Activated CD4-positive, alpha-beta T cell treated with anti-CD3 and anti-CD28 coated beads for 36 hours (primary cell): ENCODE measurements at regions not wholly inside any gene's neighbourhood (a gene's known extent, or its start where the extent isn't known, plus 50 kb on each side); places are given as distances from the start of the nearest gene placed in this dataset.

Source experiments
- ATAC-seq: fragments of 200-7000 bp; cut with Tn5 transposase; one replicate; pipeline ENCODE4 v1.10.0; 2021; ENCODE audit warnings: mild to moderate bottlenecking, moderate library complexity
- CTCF ChIA-PET: fragments of 350-600 bp; sonication (Branson Sonifier 250); formaldehyde crosslinking; loops from one replicate; lab custom pipeline; 2021; ENCODE audit warnings: antibody characterized with exemption; lab: Charles Lee
- POLR2A ChIA-PET: fragments of 350-600 bp; sonication (Branson Sonifier 250); formaldehyde crosslinking; loops from one replicate; lab custom pipeline; 2021; ENCODE audit warnings: antibody characterized with exemption, inconsistent platforms; lab: Charles Lee
- DNase-seq: peaks from one replicate; pipeline ENCODE4 v3.0.0-alpha.2; 2020
- H3K27ac Mint-ChIP-seq: one replicate; pipeline ENCODE4 v1.8.0; 2021; ENCODE audit warnings: mixed read lengths
- H3K27me3 Mint-ChIP-seq: one replicate; pipeline ENCODE4 v1.8.0; 2021; ENCODE audit warnings: mixed read lengths
- H3K36me3 Mint-ChIP-seq: one replicate; pipeline ENCODE4 v1.8.0; 2021; ENCODE audit warnings: low read depth, mixed read lengths
- H3K4me1 Mint-ChIP-seq: one replicate; pipeline ENCODE4 v1.8.0; 2021; ENCODE audit warnings: mixed read lengths
- H3K4me3 Mint-ChIP-seq: one replicate; pipeline ENCODE4 v1.8.0; 2021; ENCODE audit warnings: mild to moderate bottlenecking, moderate library complexity, mixed read lengths
- H3K9me3 Mint-ChIP-seq: one replicate; pipeline ENCODE4 v1.8.0; 2021; ENCODE audit warnings: low read depth, mixed read lengths
- intact Hi-C, 2 experiments: fragments of 100-400 bp; cut with DNase I in 1 of 2; cut with micrococcal nuclease in 1 of 2; formaldehyde crosslinking; loops; one replicate each; pipeline versions ENCODE4 v1.14.2 to v1.15.1; 2022 to 2024; cut with DNase I, micrococcal nuclease

DNA sequence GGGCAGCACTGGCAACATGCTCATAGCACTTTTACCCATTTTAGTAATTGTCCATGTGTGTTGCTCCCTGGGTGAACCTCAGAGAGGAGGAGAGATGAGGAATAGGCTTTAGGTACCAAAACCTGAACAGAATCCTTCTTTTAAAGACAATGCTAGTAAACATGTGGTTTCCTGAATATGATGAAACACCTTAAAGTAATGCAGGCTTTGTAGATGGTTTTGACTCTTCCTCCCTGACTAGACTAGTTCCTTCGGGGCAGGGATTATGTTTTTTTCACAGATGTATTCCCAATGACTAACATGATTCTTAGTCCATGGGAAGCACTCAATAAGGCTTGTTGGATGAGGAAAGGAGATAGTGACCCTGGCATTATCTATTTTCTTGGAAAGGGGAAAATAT lies 367.6 kb upstream of the JAG1 start:
- Mint-ChIP-seq H3K4me1 (no peaks in the 10 kb centered on the region), H3K27me3 (no peaks in the 10 kb centered on the region), H3K9me3 (peaks cover 4% of the 10 kb centered on the region), H3K27ac (no peak overlapping the region), H3K36me3 (no peaks in the 10 kb centered on the region), H3K4me3 (no peak overlapping the region)
- ChIA-PET CTCF (no interaction called here), POLR2A (no interaction called here)
- intact Hi-C loops: no loop called here
- DNase-seq: no peak
- no peak for ATAC-seq

DNA sequence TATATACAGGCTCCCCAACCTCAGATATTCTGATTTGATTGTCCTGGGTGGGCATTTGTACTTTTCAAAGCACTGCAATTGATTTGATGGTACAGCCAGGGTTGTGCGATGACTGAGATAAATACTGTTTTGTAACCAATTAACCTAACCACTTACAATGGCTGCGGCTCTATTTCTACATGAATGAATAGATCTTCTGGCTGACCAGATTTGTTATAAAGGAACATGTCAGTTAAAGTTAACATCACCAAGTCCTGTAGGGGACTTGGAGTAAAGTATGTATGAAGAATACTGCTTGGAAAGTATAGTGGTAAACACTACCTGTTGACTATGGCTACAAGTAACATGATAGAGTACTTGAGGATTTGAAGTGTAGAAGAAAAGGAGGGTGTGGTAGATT lies 369.2 kb upstream of the JAG1 start:
- H3K4me1 Mint-ChIP-seq: no peaks in the 10 kb centered on the region
- DNase-seq: no peak
- intact Hi-C loops: no loop called here
- no peaks in the 10 kb centered on the region for H3K36me3 Mint-ChIP-seq
- no peak overlapping the region for H3K4me3 Mint-ChIP-seq
- H3K27ac Mint-ChIP-seq: no peak overlapping the region
- H3K27me3 Mint-ChIP-seq: no peaks in the 10 kb centered on the region
- peaks cover 4% of the 10 kb centered on the region for H3K9me3 Mint-ChIP-seq
- CTCF ChIA-PET: interaction anchor here (0.6 kb wide), 1 partner anchor 523 kb away, joined by 3 read pairs; no protein-coding TSS in a partner anchor
- no peak for ATAC-seq
- POLR2A ChIA-PET: no interaction called here

DNA sequence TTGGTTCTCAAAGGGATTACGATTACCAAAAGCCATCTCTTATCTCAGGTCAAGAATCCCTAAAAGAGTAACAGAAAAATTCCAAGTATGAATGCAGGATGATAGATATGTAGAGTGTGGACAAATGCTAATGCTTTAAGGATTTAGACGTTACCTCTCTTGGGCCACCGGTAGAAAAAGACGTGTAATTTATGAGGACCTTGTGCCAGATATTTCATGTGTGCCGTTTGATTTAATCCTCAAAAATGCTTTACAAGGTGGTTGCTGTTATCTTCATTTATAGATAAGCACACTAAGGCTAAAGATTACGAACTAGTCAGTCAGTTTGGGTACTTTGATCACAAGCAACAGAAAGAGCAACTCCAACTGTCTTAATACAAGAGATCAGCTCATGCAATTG lies 370.8 kb upstream of the JAG1 start:
- ChIA-PET CTCF (no interaction called here), POLR2A (no interaction called here)
- H3K4me3 Mint-ChIP-seq: no peak overlapping the region
- H3K9me3 Mint-ChIP-seq: peaks cover 4% of the 10 kb centered on the region
- no peak overlapping the region for H3K27ac Mint-ChIP-seq
- intact Hi-C loops: no loop called here
- no peak for DNase-seq
- no peaks in the 10 kb centered on the region for H3K27me3 Mint-ChIP-seq
- no peaks in the 10 kb centered on the region for H3K4me1 Mint-ChIP-seq
- ATAC-seq: no peak
- H3K36me3 Mint-ChIP-seq: no peaks in the 10 kb centered on the region

DNA sequence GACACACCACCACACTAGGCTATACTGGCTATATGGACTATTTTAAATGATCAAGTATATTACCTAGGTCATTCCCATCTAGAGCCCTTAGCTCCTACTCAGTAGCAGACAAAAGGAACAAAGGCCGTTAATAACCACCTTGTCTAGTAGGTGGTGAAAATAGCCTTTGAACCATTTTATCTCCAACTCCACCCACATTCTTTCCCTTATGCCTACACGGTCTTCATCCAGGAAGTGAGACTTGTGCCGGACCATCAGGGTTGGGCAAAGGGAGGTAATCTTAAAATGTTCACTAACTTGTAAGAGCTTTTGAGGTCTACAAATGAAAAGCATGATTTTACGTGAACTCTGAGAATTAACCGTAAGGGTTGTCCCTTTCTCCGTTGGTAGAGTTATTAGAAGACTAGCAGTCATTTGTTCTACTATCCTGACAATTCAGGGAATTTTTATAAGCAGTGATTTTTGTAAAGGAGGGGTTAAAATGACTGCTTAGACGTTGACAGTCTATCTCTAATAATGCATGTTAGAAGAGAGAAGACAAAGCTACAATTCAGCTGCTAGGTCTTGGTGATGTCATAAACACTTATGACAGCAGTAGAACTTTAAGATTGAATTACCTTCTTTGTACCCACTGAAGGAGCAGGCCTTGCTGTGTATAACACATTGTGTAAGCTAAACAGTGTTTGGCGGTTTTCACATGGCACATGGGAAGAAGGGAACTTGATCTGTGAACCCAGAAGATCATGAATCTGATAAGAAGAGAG lies 371.8 kb upstream of the JAG1 start:
- H3K36me3 Mint-ChIP-seq: no peaks in the 10 kb centered on the region
- POLR2A ChIA-PET: no interaction called here

DNA sequence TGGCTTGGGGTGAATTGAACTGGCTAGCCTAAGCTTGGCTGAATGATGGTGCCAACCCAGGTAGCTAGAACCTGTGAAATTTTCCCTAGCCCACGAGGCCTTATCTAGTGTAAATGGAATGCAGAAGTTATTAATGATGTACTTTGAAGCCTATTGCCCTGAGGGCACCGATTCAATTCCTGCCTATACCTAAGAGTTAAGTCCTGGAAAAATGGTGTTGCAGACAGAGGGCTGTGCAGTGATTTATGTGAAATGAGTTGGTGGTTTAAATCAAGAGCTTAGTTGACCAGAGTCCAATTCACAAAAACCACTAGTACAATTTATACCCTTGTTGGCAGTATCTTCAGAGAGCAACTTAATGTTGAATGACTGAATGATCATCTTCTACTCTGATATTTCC lies 373.8 kb upstream of the JAG1 start:
- no peaks in the 10 kb centered on the region for H3K4me1 Mint-ChIP-seq
- peaks cover 4% of the 10 kb centered on the region for H3K9me3 Mint-ChIP-seq
- H3K27ac Mint-ChIP-seq: no peak overlapping the region
- no peak overlapping the region for H3K4me3 Mint-ChIP-seq
- no peak for ATAC-seq
- POLR2A ChIA-PET: no interaction called here
- H3K36me3 Mint-ChIP-seq: no peaks in the 10 kb centered on the region
- CTCF ChIA-PET: no interaction called here
- intact Hi-C loops: no loop called here
- H3K27me3 Mint-ChIP-seq: no peaks in the 10 kb centered on the region
- DNase-seq: no peak

More for the DNA sequence above, 371.8 kb upstream of the JAG1 start:
- CTCF ChIA-PET: no interaction called here
- intact Hi-C loops: no loop called here
- Mint-ChIP-seq H3K27ac (no peak overlapping the region), H3K27me3 (no peaks in the 10 kb centered on the region), H3K4me1 (no peaks in the 10 kb centered on the region), H3K9me3 (peaks cover 4% of the 10 kb centered on the region), H3K4me3 (no peak overlapping the region)
- DNase-seq (no peak), ATAC-seq (no peak)

DNA sequence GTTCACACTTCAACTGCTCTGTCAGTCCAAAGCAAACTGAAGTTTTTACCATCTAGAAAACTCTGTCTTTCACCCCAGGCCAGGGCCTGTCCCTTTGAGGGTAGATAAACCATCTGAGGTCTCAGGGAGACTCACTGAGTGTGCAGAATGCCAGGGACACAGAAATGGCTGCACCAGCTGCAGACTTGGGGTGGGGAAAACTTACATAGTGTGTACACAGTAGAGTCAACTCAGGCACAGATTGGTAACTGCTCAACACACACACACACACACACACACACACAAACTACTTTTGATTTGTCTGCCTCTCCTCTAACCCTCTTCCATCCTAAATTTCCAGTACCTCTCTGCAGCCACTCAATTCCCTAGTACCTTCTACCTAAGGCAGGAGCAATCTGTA lies 374.9 kb upstream of the JAG1 start:
- DNase-seq (no peak), ATAC-seq (no peak)
- Mint-ChIP-seq H3K4me1 (no peaks in the 10 kb centered on the region), H3K9me3 (peaks cover 4% of the 10 kb centered on the region), H3K36me3 (no peaks in the 10 kb centered on the region), H3K27me3 (no peaks in the 10 kb centered on the region), H3K27ac (no peak overlapping the region), H3K4me3 (no peak overlapping the region)
- intact Hi-C loops: no loop called here
- ChIA-PET POLR2A (no interaction called here), CTCF (no interaction called here)

DNA sequence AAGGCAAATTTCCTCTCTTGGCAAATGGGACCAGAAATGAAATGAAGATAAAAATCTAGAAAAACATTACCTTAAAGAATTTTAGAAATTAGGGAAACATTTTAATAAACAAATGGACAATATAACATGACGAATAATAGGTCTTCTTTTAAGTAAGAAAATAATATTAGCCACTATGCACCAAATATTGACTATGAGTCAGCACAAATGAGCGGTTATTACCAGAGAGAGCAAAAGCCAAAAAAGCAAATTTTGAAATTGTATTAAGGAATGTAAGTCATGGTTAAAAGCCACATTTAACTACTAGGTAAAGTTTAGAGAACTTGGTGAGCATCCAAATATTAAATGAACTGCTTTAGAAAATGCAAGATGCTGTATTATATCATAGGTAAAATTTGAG lies 376.6 kb upstream of the JAG1 start:
- intact Hi-C loops: no loop called here
- no peaks in the 10 kb centered on the region for H3K36me3 Mint-ChIP-seq
- H3K4me1 Mint-ChIP-seq: no peaks in the 10 kb centered on the region
- H3K4me3 Mint-ChIP-seq: no peak overlapping the region
- no peak for DNase-seq
- CTCF ChIA-PET: no interaction called here
- H3K27ac Mint-ChIP-seq: no peak overlapping the region
- no peaks in the 10 kb centered on the region for H3K9me3 Mint-ChIP-seq
- H3K27me3 Mint-ChIP-seq: no peaks in the 10 kb centered on the region
- POLR2A ChIA-PET: no interaction called here
- no peak for ATAC-seq

DNA sequence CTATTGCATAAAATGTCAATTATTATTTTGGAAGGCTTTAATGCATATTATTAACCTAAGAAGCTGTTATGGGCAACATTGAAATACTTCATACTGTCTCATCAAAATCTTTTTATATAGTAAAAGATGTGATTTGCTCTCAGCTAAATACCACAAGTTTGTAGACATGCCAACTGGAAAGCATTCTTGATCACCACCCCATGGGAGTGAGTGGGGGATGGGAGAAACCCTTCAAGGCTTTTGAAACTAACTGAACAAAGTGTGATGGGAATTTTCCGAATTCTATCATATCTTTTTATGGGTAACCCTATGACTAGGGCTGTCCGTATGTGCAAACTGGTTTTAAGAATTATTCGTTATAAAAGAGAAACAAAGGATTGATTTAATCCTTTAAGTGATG lies 377.3 kb upstream of the JAG1 start:
- no peaks in the 10 kb centered on the region for H3K27me3 Mint-ChIP-seq
- POLR2A ChIA-PET: no interaction called here
- H3K9me3 Mint-ChIP-seq: no peaks in the 10 kb centered on the region
- H3K27ac Mint-ChIP-seq: no peak overlapping the region
- no peaks in the 10 kb centered on the region for H3K36me3 Mint-ChIP-seq
- DNase-seq: no peak
- ATAC-seq: no peak
- CTCF ChIA-PET: interaction anchor here (0.6 to 1.1 kb wide), 2 partner anchors 8 to 10 kb away, joined by 3 read pairs; no protein-coding TSS in a partner anchor
- intact Hi-C loops: no loop called here
- H3K4me3 Mint-ChIP-seq: no peak overlapping the region
- H3K4me1 Mint-ChIP-seq: no peaks in the 10 kb centered on the region

DNA sequence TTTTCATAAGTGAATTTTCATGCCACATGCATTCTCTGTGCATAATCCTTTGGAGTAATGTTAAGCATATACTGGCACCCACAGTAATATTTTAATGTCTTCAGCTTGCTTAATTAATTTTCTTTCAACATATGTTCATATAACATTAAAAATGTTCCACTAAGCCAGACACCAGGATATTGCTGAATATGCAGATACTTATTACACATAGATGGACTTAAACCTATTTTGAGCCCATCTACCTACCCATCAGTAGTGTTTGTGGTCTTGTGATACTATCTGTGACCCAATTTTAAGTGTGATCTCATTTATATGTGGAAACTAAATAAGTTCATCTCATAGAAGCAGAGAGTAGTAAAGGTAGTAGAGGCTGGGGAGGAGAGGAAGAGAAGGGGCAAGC lies 379.5 kb upstream of the JAG1 start:
- ChIA-PET POLR2A (no interaction called here), CTCF (no interaction called here)
- DNase-seq: no peak
- Mint-ChIP-seq H3K4me3 (no peak overlapping the region), H3K36me3 (no peaks in the 10 kb centered on the region), H3K27ac (no peak overlapping the region), H3K27me3 (no peaks in the 10 kb centered on the region), H3K9me3 (no peaks in the 10 kb centered on the region), H3K4me1 (no peaks in the 10 kb centered on the region)
- intact Hi-C loops: no loop called here
- no peak for ATAC-seq

DNA sequence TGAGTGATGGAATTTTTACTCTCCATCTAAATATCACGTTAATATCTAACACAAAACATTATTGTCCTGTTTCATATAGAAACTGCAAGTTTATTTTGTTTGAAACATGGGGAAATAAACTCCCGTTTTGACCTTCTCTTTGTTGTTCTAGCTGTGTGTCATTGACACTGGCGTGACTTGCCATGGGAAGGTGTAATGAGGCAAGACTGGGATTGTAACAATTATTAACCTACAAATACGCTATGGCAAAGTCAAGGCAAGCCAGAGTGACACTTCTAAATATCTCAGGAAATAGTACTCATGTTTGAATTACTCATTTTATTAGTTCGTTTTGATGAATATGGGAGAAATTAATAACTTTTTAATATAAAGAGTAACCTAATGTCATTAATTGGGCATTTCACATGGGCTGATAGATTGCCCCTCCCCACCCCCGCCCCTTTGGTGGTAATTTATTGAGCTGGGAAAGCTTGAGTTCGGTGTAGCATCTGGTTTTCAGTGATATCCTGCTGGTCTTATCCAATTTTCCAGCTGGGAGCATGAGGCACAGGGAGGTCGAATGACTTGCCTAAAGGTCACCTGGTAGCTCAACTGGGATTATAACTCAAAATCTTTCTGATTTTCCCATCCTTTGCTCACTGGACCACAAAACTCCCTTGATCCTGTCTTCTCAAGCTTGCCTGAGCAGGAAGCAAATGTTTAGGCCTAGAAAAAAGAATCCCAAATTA lies 380.6 kb upstream of the JAG1 start:
- POLR2A ChIA-PET: no interaction called here
- no peak for ATAC-seq
- intact Hi-C loops: no loop called here

DNA sequence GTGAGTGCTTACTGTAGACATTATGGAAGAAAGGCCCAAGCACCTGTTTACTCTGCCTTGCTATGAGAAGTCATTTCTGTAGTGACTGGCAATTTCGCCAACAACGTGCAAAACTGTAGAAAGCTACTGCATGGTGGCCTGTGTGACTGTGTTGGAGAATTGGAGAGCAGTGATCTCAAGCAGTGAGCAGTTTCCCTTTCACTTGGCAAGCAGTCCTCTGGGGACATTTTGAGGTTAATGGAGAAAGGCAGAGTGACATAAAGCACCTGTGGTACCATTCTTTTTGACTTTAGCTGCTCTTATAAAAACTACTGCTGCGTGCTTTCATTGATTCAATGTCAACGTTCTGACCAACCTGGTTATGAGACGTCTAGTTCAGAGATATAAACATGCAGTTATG lies 382.6 kb upstream of the JAG1 start:
- Mint-ChIP-seq H3K9me3 (no peaks in the 10 kb centered on the region), H3K4me3 (no peak overlapping the region), H3K36me3 (no peaks in the 10 kb centered on the region), H3K27me3 (no peaks in the 10 kb centered on the region), H3K27ac (no peak overlapping the region), H3K4me1 (no peaks in the 10 kb centered on the region)
- DNase-seq: no peak
- no peak for ATAC-seq
- CTCF ChIA-PET: no interaction called here
- intact Hi-C loops: no loop called here
- POLR2A ChIA-PET: no interaction called here

More for the DNA sequence above, 380.6 kb upstream of the JAG1 start:
- CTCF ChIA-PET: no interaction called here
- no peaks in the 10 kb centered on the region for H3K27me3 Mint-ChIP-seq
- H3K4me3 Mint-ChIP-seq: no peak overlapping the region
- no peaks in the 10 kb centered on the region for H3K36me3 Mint-ChIP-seq
- no peaks in the 10 kb centered on the region for H3K9me3 Mint-ChIP-seq
- H3K4me1 Mint-ChIP-seq: no peaks in the 10 kb centered on the region
- H3K27ac Mint-ChIP-seq: no peak overlapping the region
- no peak for DNase-seq

DNA sequence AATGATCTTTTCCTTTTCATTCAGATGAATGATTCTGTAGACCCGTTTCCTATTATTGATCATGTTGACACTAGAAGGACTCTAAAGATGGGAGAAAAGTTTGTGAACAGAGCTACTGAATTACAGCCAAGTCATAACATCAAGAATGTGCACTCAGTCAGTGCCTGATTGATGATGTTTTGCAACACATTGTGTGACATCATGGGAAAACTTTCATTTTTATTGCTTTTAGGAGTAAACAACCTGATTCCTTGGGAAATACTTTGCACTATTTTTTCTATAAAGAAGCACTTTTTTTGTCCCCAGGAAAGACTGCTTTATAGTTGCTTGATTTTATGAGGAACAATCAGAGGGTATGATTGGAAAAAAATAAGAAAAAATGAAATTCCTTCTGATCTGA lies 383.8 kb upstream of the JAG1 start:
- ChIA-PET CTCF (no interaction called here), POLR2A (no interaction called here)
- Mint-ChIP-seq H3K9me3 (no peaks in the 10 kb centered on the region), H3K27me3 (no peaks in the 10 kb centered on the region), H3K27ac (no peak overlapping the region), H3K36me3 (no peaks in the 10 kb centered on the region), H3K4me3 (no peak overlapping the region), H3K4me1 (no peaks in the 10 kb centered on the region)
- intact Hi-C loops: no loop called here
- DNase-seq (no peak), ATAC-seq (no peak)
